ENCODE measurements at regions not wholly inside any gene's neighbourhood (a gene's known extent, or its start where the extent isn't known, plus 50 kb on each side); places are given as distances from the start of the nearest gene placed in this dataset.
"Not testable (repeated sequence)": the region's sequence is repeated elsewhere in the genome, so short reads cannot be mapped to it uniquely, and the experiment has no call there.

GRCh38 chrX:150167482-150168324 is 195.4 kb upstream of the MAMLD1 start:
- no peak for DNase-seq

- DNase-seq, result no peak
Measured at GRCh38 chrX:150182161-150182560, 181.0 kb upstream of the MAMLD1 start.

GRCh38 chrX:150184491-150184890 is 178.6 kb upstream of the MAMLD1 start:
- DNase-seq, result no peak

GRCh38 chrX:150185766-150186165 is 177.4 kb upstream of the MAMLD1 start:
- no peak for DNase-seq

- DNase-seq, result no peak
Measured at GRCh38 chrX:150192816-150193215, 170.3 kb upstream of the MAMLD1 start.

- no peak for DNase-seq
Measured at GRCh38 chrX:150196285-150196684, 166.8 kb upstream of the MAMLD1 start.

- no peak for DNase-seq
Measured at GRCh38 chrX:150197388-150197787, 165.7 kb upstream of the MAMLD1 start.

- no peak for DNase-seq
Measured at GRCh38 chrX:150198776-150199175, 164.3 kb upstream of the MAMLD1 start.

GRCh38 chrX:150199181-150199580 is 163.9 kb upstream of the MAMLD1 start:
- no peak for DNase-seq

GRCh38 chrX:150199803-150200202 is 163.3 kb upstream of the MAMLD1 start:
- no peak for DNase-seq

GRCh38 chrX:150200361-150200760 is 162.8 kb upstream of the MAMLD1 start:
- DNase-seq, result no peak

GRCh38 chrX:150200820-150201287 is 162.3 kb upstream of the MAMLD1 start:
- DNase-seq, result no peak

- DNase-seq, result no peak
Measured at GRCh38 chrX:150201391-150201790, 161.7 kb upstream of the MAMLD1 start.

GRCh38 chrX:150201841-150202240 is 161.3 kb upstream of the MAMLD1 start:
- DNase-seq, result no peak

GRCh38 chrX:150202641-150203247 is 160.4 kb upstream of the MAMLD1 start:
- DNase-seq, result no peak

GRCh38 chrX:150203248-150203645 is 159.9 kb upstream of the MAMLD1 start:
- no peak for DNase-seq

- DNase-seq, result no peak
Measured at GRCh38 chrX:150205011-150205410, 158.1 kb upstream of the MAMLD1 start.

GRCh38 chrX:150207733-150208132 is 155.4 kb upstream of the MAMLD1 start:
- DNase-seq, result no peak

- no peak for DNase-seq
Measured at GRCh38 chrX:150211988-150212387, 151.1 kb upstream of the MAMLD1 start.

GRCh38 chrX:150212672-150213480 is 150.2 kb upstream of the MAMLD1 start:
- no peak for DNase-seq

- no peak for DNase-seq
Measured at GRCh38 chrX:150213481-150214030, 149.6 kb upstream of the MAMLD1 start.

GRCh38 chrX:150216000-150216399 is 147.1 kb upstream of the MAMLD1 start:
- not testable (repeated sequence) for DNase-seq

- no peak for DNase-seq
Measured at GRCh38 chrX:150216716-150217115, 146.4 kb upstream of the MAMLD1 start.
